Thyroid gland (tissue), 4 donors: ENCODE measurements at regions not wholly inside any gene's neighbourhood (a gene's known extent, or its start where the extent isn't known, plus 50 kb on each side); places are given as distances from the start of the nearest gene placed in this dataset.

Experiments used
- DNase-seq, 2 donors: peaks; one replicate each; pipeline ENCODE4 v3.0.0-alpha.2; 2019
- H3K27ac ChIP-seq, 3 donors: fragments of 200-600 bp; sonication (generic); 1 replicate in 2 of 3; 2 replicates in 1 of 3; pipeline ENCODE4 v1.5.1; 2016 to 2019; ENCODE audit warnings: mild to moderate bottlenecking in 1 of 3, moderate library complexity in 1 of 3
- H3K27me3 ChIP-seq: fragments of 200-600 bp; sonication (generic); one replicate; pipeline ENCODE4 v1.5.1; 2019
- H3K36me3 ChIP-seq, 2 donors: fragments of 200-600 bp; sonication (generic); one replicate each; pipeline ENCODE4 v1.5.1; 2016 to 2019
- H3K4me1 ChIP-seq, 2 donors: fragments of 200-600 bp; sonication (generic); one replicate each; pipeline ENCODE4 v1.5.1; 2017 to 2019
- H3K4me3 ChIP-seq, 3 donors: fragments of 200-600 bp; sonication (generic); replicated peaks in 1 of 3; 1 replicate in 2 of 3; 2 replicates in 1 of 3; pipeline ENCODE4 v1.5.1; 2016; ENCODE audit warnings: mild to moderate bottlenecking in 1 of 3
- H3K9me3 ChIP-seq: fragments of 200-600 bp; sonication (generic); one replicate; pipeline ENCODE4 v1.5.1; 2017
- CTCF ChIP-seq, 6 experiments: fragments of 200-600 bp in 3 of 6; fragments of 450-650 bp in 3 of 6; sonication (generic) in 3 of 6; IDR thresholded peaks; one replicate each; pipeline ENCODE4 v1.5.1; 2016 to 2019; ENCODE audit warnings: antibody characterized with exemption in 6 of 6, mild to moderate bottlenecking in 2 of 6, inconsistent platforms in 1 of 6, moderate library complexity in 1 of 6
- POLR2A ChIP-seq, 2 donors: fragments of 450-650 bp; IDR thresholded peaks; one replicate each; pipeline ENCODE4 v1.6.1; 2017; ENCODE audit warnings: antibody characterized with exemption in 2 of 2, mild to moderate bottlenecking in 2 of 2, moderate library complexity in 1 of 2
- WGBS, 2 donors: methylation state at CpG; one replicate each; pipeline ENCODE4 v1.1.5; 2017; 5-methylcytosine and 5-hydroxymethylcytosine counted together
- intact Hi-C: fragments of 100-400 bp; cut with DNase I; formaldehyde crosslinking; loops from one replicate; pipeline ENCODE4 v1.15.1; 2023

- intact Hi-C loops, result no loop called here
- H3K4me3 ChIP-seq, result no peak overlapping the region
- WGBS, 2 donors, result 85 to 87% methylated on average over 1 of the region's 1 CpG
- no peaks in the 10 kb centered on the region for H3K27me3 ChIP-seq
- H3K36me3 ChIP-seq, result no peaks in the 10 kb centered on the region
- no peak overlapping the region for H3K27ac ChIP-seq
- H3K9me3 ChIP-seq, result no peaks in the 10 kb centered on the region
- no peak for DNase-seq
- H3K4me1 ChIP-seq, result no peaks in the 10 kb centered on the region
- TF ChIP-seq CTCF (IDR thresholded peaks at IDR 0.05) (no peak), POLR2A (IDR thresholded peaks at IDR 0.05) (no peak)
Observed at GRCh38 chr13:27854606-27855005, 62.3 kb downstream of the GSX1 start.

GRCh38 chr13:27855381-27855780, 63.1 kb downstream of the GSX1 start:
- WGBS, 2 donors, result 87 to 94% methylated on average over 5 of the region's 5 CpGs
- no peaks in the 10 kb centered on the region for H3K36me3 ChIP-seq
- no peaks in the 10 kb centered on the region for H3K27me3 ChIP-seq
- H3K9me3 ChIP-seq, result no peaks in the 10 kb centered on the region
- no peak for DNase-seq
- TF ChIP-seq CTCF (IDR thresholded peaks at IDR 0.05) (no peak), POLR2A (IDR thresholded peaks at IDR 0.05) (no peak)
- intact Hi-C loops, result no loop called here
- H3K4me3 ChIP-seq, result no peak overlapping the region
- H3K4me1 ChIP-seq, result no peaks in the 10 kb centered on the region
- H3K27ac ChIP-seq, result no peak overlapping the region

GRCh38 chr13:27857282-27857681, 62.5 kb upstream of the PDX1 start:
- DNase-seq, result no peak
- H3K4me1 ChIP-seq, result no peaks in the 10 kb centered on the region
- no peaks in the 10 kb centered on the region for H3K27me3 ChIP-seq
- 63% methylated on average over 8 to 10 of the region's 10 CpGs for WGBS, 2 donors
- H3K4me3 ChIP-seq, result no peak overlapping the region
- H3K9me3 ChIP-seq, result no peaks in the 10 kb centered on the region
- H3K27ac ChIP-seq, result no peak overlapping the region
- TF ChIP-seq POLR2A (IDR thresholded peaks at IDR 0.05) (no peak), CTCF (IDR thresholded peaks at IDR 0.05) (no peak)
- no peaks in the 10 kb centered on the region for H3K36me3 ChIP-seq
- intact Hi-C loops, result no loop called here

GRCh38 chr13:27858046-27858445, 61.8 kb upstream of the PDX1 start:
- 62 to 85% methylated on average over 4 to 5 of the region's 5 CpGs for WGBS, 2 donors
- Histone ChIP-seq H3K36me3 (no peaks in the 10 kb centered on the region), H3K9me3 (no peaks in the 10 kb centered on the region), H3K27me3 (no peaks in the 10 kb centered on the region), H3K4me1 (no peaks in the 10 kb centered on the region), H3K27ac (no peak overlapping the region), H3K4me3 (no peak overlapping the region)
- no peak for DNase-seq
- intact Hi-C loops, result no loop called here
- TF ChIP-seq CTCF (IDR thresholded peaks at IDR 0.05) (no peak), POLR2A (IDR thresholded peaks at IDR 0.05) (no peak)

GRCh38 chr13:27860743-27861142, 59.1 kb upstream of the PDX1 start:
- H3K27me3 ChIP-seq, result no peaks in the 10 kb centered on the region
- no peaks in the 10 kb centered on the region for H3K9me3 ChIP-seq
- DNase-seq, result no peak
- no peak overlapping the region for H3K27ac ChIP-seq
- no peaks in the 10 kb centered on the region for H3K4me1 ChIP-seq
- H3K36me3 ChIP-seq, result no peaks in the 10 kb centered on the region
- no peak for TF ChIP-seq POLR2A (IDR thresholded peaks at IDR 0.05)
- no peak for TF ChIP-seq CTCF (IDR thresholded peaks at IDR 0.05)
- H3K4me3 ChIP-seq, result no peak overlapping the region
- 18 to 23% methylated on average over 5 of the region's 5 CpGs for WGBS, 2 donors
- intact Hi-C loops, result no loop called here
